ENCODE measurements at regions not wholly inside any gene's neighbourhood (a gene's known extent, or its start where the extent isn't known, plus 50 kb on each side); places are given as distances from the start of the nearest gene placed in this dataset.

GRCh38 chrX:23511793-23512192 lies 155.5 kb upstream of the PRDX4 start:
- no peak for TF ChIP-seq CTCF (IDR thresholded peaks at IDR 0.05; ENCODE audit: insufficient read depth, low read depth, low read length)
- TF ChIP-seq EZH2 (IDR thresholded peaks at IDR 0.05; ENCODE audit: insufficient read depth, low read length): no peak

Data from astrocyte (in vitro differentiated cells and primary cell).